ENCODE measurements at regions not wholly inside any gene's neighbourhood (a gene's known extent, or its start where the extent isn't known, plus 50 kb on each side); places are given as distances from the start of the nearest gene placed in this dataset.

DNA sequence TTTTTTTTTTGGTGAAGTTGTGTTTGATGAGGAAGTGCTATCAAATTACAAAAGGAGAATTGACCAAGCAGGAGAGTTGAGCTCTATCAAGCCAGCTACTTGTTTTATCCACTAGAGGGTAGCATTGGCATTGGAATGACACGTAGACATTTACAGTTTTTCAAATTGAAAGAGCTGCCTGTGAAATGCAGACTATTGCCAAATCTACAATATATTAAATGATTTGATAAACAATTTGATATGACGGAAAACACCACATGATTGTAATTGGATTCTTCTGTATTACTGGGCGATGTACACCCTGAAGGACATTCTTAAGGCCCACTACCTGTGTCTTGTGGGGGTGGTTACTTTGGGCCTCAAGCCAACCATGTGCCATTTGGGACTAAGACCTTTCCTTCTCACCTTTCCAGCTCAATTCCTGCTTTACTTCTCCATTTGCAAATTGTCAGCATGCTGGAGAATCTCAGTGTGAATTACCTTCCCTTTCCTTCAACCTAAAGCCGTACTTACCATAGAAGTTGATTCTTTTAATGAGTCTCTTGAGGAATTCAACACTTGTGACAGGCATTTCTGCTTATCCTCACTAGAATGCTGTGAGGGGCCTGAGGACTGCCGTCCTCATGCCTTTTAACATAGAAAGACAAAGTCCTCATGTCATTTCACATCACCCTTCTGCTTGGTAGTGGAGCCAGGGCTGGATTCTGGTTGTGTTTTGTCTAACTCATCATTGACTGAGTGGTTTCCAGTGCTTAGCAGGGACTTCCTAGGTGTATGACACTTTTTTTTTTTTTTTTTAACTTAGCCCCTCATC, 134.8 kb upstream of the THUMPD2 start (continued):
- TF ChIP-seq MAFK (IDR thresholded peaks at IDR 0.05; ENCODE audit: low read depth, low read length): peak; percentile 27; the same call in 1 of the 2 replicates
- no peak for TF ChIP-seq RCOR1 (IDR thresholded peaks at IDR 0.05; ENCODE audit: insufficient replicate concordance, low read length)

DNA sequence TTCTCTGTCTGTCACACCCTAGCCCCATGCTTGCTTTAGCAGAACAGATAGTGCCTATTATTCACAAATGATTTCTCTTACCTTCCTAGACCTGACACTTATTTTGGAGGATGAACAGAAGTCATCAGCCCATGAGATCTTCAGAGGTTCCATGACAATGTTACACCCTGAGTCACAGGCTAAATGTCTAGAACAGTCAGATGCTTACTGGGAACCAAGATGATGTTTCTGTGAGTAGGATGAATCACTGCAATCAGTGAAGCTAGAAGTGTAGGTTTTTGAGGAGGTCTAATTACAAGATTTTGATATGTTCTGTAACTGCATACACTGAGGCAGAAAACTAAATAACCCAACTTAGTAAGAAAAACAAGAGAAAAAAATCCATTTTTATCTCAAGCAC, 123.0 kb upstream of the THUMPD2 start:
- dilution Hi-C loops (cut with HindIII; ENCODE audit: low sequenced_read_pairs, unreplicated experiment) (no loop called here), in situ Hi-C loops (cut with MboI; ENCODE audit: low sequenced_read_pairs) (loop anchor here (10.0 to 25.0 kb wide), 3 partner anchors 553 to 1883 kb away; partner anchors contain the start of gene SLC8A1)
- CTCF ChIA-PET: no interaction called here

More for the DNA sequence above, 123.0 kb upstream of the THUMPD2 start:
- DNase-seq: peak; percentile 85
- Histone ChIP-seq H2BK5ac (ENCODE audit: low read depth, low read length, poor library complexity, severe bottlenecking) (no peak overlapping the region), H4K8ac (ENCODE audit: low read depth in 2 of 2, low read length in 2 of 2) (no peak overlapping the region), H4K5ac (ENCODE audit: low read depth, low read length) (no peak overlapping the region), H3K4me2 (ENCODE audit: low read depth, low read length) (no peak overlapping the region), H2BK15ac (ENCODE audit: low read depth, low read length) (no peak overlapping the region), H4K91ac (ENCODE audit: insufficient read depth, low read depth, low read length) (no peak overlapping the region), H2AK5ac (ENCODE audit: low read depth, low read length) (no peak overlapping the region), H4K20me1 (ENCODE audit: insufficient read depth, low read length) (no peaks in the 10 kb centered on the region), H3K56ac (ENCODE audit: extremely low read depth, insufficient read depth, low read length) (no peak overlapping the region), H3K23ac (ENCODE audit: low read depth, low read length) (no peak overlapping the region), H3K27ac (ENCODE audit: insufficient read depth, low read length) (no peak overlapping the region), H3K18ac (ENCODE audit: low read depth, low read length) (no peak overlapping the region), H2AK9ac (replicated peaks; ENCODE audit: low read depth, low read length, poor library complexity) (no peak overlapping the region), H3K9me3 (ENCODE audit: control insufficient read depth, insufficient read depth, low read length) (no peaks in the 10 kb centered on the region), H2BK120ac (ENCODE audit: low read depth, low read length) (no peak overlapping the region), H3K9me1 (ENCODE audit: insufficient read depth, low read length) (peaks cover 5% of the 10 kb centered on the region; the same call in 1 of the 2 replicates), H3K9ac (ENCODE audit: low read depth, low read length) (no peak overlapping the region), H3K4me3 (ENCODE audit: insufficient read depth, low read depth, low read length) (no peak overlapping the region), H3K4me1 (ENCODE audit: control insufficient read depth, insufficient read depth, low read length) (no peaks in the 10 kb centered on the region), H2BK20ac (ENCODE audit: low read depth, low read length) (no peak overlapping the region), H2AFZ (replicated peaks; ENCODE audit: low read length, poor library complexity) (no peak overlapping the region), H3K4ac (ENCODE audit: low read depth, low read length) (no peak overlapping the region), H3K14ac (replicated peaks; ENCODE audit: low read depth, low read length) (no peak overlapping the region), H3K27me3 (ENCODE audit: control insufficient read depth, insufficient read depth, low read length) (no peaks in the 10 kb centered on the region; the same call in 1 of the 2 replicates), H3K79me1 (ENCODE audit: low read depth in 1 of 2, low read length in 2 of 2) (no peaks in the 10 kb centered on the region), H3K36me3 (ENCODE audit: control insufficient read depth, insufficient read depth, low read length) (no peaks in the 10 kb centered on the region)
- intact Hi-C loops (cut with micrococcal nuclease): no loop called here
- BruUV-seq (replicated peaks): no TSS peak
- TF ChIP-seq FOS (IDR thresholded peaks at IDR 0.05; ENCODE audit: low read depth, low read length): peak; percentile 49
- no peak for TF ChIP-seq BHLHE40 (IDR thresholded peaks at IDR 0.05; ENCODE audit: low read depth, low read length)
- no peak for TF ChIP-seq RCOR1 (IDR thresholded peaks at IDR 0.05; ENCODE audit: insufficient replicate concordance, low read length)
- no peak for TF ChIP-seq POLR2A (IDR thresholded peaks at IDR 0.05; ENCODE audit: low read depth, low read length)
- POLR2A ChIA-PET (ENCODE audit: unreplicated experiment): no interaction called here
- peak; percentile 91 for ATAC-seq (ENCODE audit: low read depth)
